Astrocyte of the spinal cord (primary cell): ENCODE measurements at regions not wholly inside any gene's neighbourhood (a gene's known extent, or its start where the extent isn't known, plus 50 kb on each side); places are given as distances from the start of the nearest gene placed in this dataset.

Experiments
- DNase-seq: peaks from one replicate; pipeline ENCODE4 v3.0.0; 2011; ENCODE audit warnings: low read depth, low spot score
- H3K4me3 ChIP-seq: 2 replicates; pipeline ENCODE4 v1.5.1; 2011; ENCODE audit warnings: low read depth, mild to moderate bottlenecking, low read length, moderate library complexity
- CTCF ChIP-seq: IDR thresholded peaks from 2 replicates; pipeline ENCODE4 v1.5.1; 2012; ENCODE audit warnings: low read depth, mild to moderate bottlenecking, low read length, inconsistent platforms
- in situ Hi-C: cut with HindIII; loops from 2 replicates; pipeline ENCODE4 v1.10.0; 2017; ENCODE audit warnings: low sequenced_read_pairs

GRCh38 chr10:131724169-131724545 is 176.7 kb upstream of the PPP2R2D start:
- H3K4me3 ChIP-seq: no peak overlapping the region
- TF ChIP-seq CTCF: no peak
- in situ Hi-C loops: no loop called here
- no peak for DNase-seq

GRCh38 chr10:131724891-131725580 is 175.8 kb upstream of the PPP2R2D start:
- DNase-seq: no peak
- TF ChIP-seq CTCF: no peak
- H3K4me3 ChIP-seq: no peak overlapping the region
- in situ Hi-C loops: no loop called here

GRCh38 chr10:131725581-131726069 is 175.2 kb upstream of the PPP2R2D start:
- no peak for TF ChIP-seq CTCF
- H3K4me3 ChIP-seq: no peak overlapping the region
- in situ Hi-C loops: no loop called here
- no peak for DNase-seq

GRCh38 chr10:131726076-131726880 is 174.5 kb upstream of the PPP2R2D start:
- DNase-seq: no peak
- TF ChIP-seq CTCF: no peak
- H3K4me3 ChIP-seq: no peak overlapping the region
- in situ Hi-C loops: no loop called here

GRCh38 chr10:131726967-131727366 is 173.8 kb upstream of the PPP2R2D start:
- no peak for TF ChIP-seq CTCF
- DNase-seq: no peak
- no peak overlapping the region for H3K4me3 ChIP-seq
- in situ Hi-C loops: no loop called here

- H3K4me3 ChIP-seq: no peak overlapping the region
- DNase-seq: no peak
- in situ Hi-C loops: no loop called here
- no peak for TF ChIP-seq CTCF
Measured at GRCh38 chr10:131727560-131727959, 173.2 kb upstream of the PPP2R2D start.
